AG04449 (cell line): ENCODE measurements at regions not wholly inside any gene's neighbourhood (a gene's known extent, or its start where the extent isn't known, plus 50 kb on each side); places are given as distances from the start of the nearest gene placed in this dataset.

Source experiments
- CTCF ChIA-PET: fragments of 350-600 bp; formaldehyde crosslinking; extraction: SDS; loops from one replicate; lab custom pipeline; 2021; ENCODE audit warnings: antibody characterized with exemption; lab: Yijun Ruan, JAX
- POLR2A ChIA-PET: fragments of 400-600, 350-600 bp; formaldehyde crosslinking; extraction: SDS; loops from one replicate; lab custom pipeline; 2020; ENCODE audit warnings: antibody characterized with exemption, inconsistent platforms; lab: Yijun Ruan, JAX
- DNase-seq: peaks from one replicate; pipeline ENCODE4 v3.0.0-alpha.2; 2010; ENCODE audit warnings: low read depth, low spot score
- H3K4me3 ChIP-seq: 2 replicates; pipeline ENCODE4 v1.5.1; 2011; ENCODE audit warnings: low read depth, mild to moderate bottlenecking, control low read depth, low read length
- TF ChIP-seq, protein P1 (sequence below): IDR thresholded peaks from one replicate; pipeline ENCODE4 v1.5.1; 2011; ENCODE audit warnings: mild to moderate bottlenecking, moderate library complexity, low read length, control low read depth, inconsistent platforms; ENCODE audit not compliant: insufficient read depth; ENCODE audit errors: missing control alignments

DNA sequence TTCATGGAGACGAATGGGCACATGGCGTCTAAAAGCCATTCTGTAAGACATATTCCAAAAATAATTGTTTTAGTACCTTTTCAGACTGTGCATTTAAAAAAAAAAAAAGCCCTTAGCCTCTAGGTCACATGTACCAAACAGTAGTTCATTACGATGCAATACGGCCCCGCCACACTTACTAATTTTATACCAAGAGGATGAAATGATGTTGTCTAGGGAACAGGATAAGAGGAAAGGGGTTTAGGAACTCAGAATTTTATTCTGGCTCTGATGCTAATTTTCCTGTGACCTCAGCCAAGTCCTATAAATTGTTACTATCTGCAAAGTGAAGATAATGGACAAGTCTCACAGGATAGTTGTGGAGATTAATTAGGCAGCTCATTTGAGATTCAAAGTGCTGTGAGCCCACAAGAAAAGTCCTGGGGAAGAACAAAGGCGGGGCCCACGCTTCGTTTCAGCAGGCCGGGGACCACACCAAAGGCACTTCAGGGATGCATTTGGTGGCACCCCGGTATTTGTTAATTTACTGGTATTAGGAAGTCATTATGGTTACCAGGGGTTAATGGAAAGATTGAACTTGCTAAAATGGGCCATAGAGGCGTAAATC is 511.1 kb downstream of the IRS2 start:
- POLR2A ChIA-PET, result no interaction called here
- CTCF ChIA-PET, result no interaction called here
- DNase-seq, result no peak
- TF ChIP-seq, protein P1, sequence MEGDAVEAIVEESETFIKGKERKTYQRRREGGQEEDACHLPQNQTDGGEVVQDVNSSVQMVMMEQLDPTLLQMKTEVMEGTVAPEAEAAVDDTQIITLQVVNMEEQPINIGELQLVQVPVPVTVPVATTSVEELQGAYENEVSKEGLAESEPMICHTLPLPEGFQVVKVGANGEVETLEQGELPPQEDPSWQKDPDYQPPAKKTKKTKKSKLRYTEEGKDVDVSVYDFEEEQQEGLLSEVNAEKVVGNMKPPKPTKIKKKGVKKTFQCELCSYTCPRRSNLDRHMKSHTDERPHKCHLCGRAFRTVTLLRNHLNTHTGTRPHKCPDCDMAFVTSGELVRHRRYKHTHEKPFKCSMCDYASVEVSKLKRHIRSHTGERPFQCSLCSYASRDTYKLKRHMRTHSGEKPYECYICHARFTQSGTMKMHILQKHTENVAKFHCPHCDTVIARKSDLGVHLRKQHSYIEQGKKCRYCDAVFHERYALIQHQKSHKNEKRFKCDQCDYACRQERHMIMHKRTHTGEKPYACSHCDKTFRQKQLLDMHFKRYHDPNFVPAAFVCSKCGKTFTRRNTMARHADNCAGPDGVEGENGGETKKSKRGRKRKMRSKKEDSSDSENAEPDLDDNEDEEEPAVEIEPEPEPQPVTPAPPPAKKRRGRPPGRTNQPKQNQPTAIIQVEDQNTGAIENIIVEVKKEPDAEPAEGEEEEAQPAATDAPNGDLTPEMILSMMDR, result no peak
- no peak overlapping the region for H3K4me3 ChIP-seq

DNA sequence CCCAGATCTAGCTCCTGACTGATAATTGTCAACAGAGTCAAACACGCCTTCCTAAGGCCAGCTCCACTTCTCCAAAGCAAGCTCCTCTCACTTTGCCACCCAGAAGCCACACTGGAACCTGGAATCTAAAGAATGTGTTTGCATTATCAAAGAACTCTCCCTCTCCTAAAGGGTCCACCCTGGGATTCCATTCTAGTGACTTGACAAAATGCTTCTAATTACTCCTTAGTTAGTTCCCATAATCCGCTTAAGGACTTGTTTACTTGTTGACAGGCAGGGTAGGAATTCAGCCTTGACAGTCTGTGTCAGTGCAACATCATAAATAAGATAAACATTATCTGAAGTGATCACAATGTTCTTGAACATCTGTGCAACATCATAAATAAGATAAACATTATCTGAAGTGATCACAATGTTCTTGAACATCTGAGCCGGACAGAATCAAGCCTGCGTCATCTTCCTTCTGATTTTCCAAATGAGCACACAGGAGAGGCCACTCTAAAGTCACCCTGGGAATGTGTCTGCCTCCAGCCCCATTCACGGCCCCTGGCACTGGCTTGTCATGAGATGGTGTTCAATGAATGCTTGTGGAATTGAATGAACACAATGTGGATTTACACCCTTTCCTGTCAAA is 512.1 kb downstream of the IRS2 start:
- CTCF ChIA-PET, result no interaction called here
- no peak overlapping the region for H3K4me3 ChIP-seq
- TF ChIP-seq, protein P1, result no peak
- POLR2A ChIA-PET, result interaction anchor here (1.5 kb wide), 1 partner anchor 17 kb away, joined by 4 read pairs; no protein-coding TSS in a partner anchor
- DNase-seq, result no peak

DNA sequence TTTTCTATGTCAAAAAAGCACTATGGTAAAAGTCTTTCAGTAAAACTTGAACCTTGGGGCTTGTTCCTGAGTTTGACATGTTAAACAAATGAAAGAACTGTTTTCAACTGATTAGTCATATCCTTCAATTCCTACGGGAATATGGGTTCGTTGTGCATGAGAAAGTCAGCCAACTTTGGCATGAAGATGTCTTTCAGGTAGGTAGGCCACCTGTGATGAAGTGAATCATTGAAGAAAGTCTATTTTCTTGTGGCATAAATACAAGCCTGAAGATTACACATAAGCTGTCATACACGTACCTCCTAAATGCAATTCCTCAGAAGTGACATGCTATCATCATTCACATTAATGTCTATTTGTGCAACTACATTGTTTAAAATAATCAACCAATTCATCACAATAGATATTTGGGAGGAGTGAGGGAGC is 513.0 kb downstream of the IRS2 start:
- ChIA-PET POLR2A (interaction anchor here (1.5 kb wide), 1 partner anchor 17 kb away, joined by 4 read pairs; no protein-coding TSS in a partner anchor), CTCF (interaction anchor here (1.6 kb wide), 1 partner anchor 9 kb away, joined by 4 read pairs; no protein-coding TSS in a partner anchor)
- H3K4me3 ChIP-seq, result no peak overlapping the region
- TF ChIP-seq, protein P1, result no peak
- no peak for DNase-seq

DNA sequence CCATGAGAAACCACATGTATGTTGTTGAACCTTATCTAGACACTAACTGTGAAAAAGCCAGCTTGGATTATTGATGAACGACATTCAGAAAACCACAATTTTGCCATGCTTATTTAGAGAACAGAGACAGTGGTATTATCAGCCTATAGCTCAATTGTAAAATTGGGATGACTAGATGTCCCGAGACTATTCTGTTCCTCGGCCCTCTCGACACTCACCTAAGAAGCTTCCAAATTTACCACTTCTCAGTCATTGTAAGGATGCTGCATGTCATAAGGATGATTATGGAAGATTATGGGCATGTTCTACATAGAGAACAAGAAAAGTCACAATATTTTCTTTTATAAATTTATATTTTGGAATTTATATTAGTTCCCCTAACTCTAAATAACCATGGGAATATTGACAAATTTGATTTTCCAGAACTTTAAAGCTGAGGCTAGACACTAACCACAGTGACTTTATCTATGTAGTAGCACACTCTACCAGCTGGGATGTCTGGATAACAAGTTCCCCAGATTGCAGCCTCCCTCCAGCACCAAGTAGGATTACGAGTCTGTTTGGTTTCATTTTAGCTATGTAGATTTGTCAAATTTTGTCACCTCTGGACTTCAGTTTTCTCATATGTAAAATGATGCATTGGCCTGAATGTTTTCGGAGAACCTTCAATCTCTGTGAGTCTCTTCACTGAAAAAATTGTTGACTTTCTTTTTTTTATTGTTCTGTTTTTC is 513.6 kb downstream of the IRS2 start:
- ChIA-PET POLR2A (interaction anchor here (1.5 kb wide), 1 partner anchor 16 kb away, joined by 4 read pairs; no protein-coding TSS in a partner anchor), CTCF (interaction anchor here (1.4 to 1.6 kb wide), 3 partner anchors 9 to 27 kb away, joined by 3 to 5 read pairs (median 4); no protein-coding TSS in a partner anchor)
- no peak for DNase-seq
- no peak overlapping the region for H3K4me3 ChIP-seq
- TF ChIP-seq, protein P1, result no peak

DNA sequence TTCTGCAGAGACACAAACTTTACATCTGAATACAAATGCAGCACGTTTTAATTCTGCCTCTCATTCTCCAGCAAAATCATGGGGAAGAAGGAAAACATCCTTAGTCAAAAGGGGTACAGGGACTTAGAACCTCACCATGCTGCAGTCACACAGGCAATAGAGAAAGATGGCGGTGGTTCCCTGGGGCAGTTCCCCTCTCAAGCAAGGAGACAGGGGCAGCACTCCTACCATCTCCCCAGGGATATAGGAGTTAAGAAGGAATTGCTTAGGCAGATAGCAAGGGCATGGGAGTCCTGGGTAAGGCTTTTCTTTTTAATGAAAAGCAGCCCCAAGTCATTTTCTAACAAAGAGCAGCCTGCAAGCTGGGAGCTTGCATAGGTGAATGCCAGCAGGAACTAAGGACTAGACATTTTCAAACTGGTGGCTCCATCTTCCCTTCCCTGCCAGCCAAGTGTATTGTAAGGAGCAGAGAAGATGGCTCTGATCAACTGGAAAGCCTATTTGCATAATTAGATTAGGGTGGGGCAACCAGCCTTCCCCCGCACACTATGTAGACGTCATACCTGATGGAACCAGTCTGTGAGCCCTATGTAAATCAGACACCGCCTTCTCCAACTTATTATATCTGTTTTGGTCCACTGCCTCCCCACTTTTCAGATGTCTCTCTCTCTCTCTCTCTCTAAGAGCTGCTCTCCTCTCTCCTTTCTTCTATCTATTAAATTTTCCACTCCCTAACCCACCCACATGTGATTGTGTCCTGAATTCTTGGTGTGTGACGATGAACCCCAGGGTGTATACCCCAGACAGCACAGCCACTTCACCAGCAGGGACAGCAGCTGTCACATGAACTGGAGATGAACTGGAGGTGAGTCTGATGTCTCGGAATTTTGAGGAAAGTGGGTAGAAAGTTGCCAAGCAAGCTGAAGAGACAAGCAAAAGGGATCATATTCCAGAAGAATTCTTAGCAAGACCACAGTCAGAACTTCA is 514.5 kb downstream of the IRS2 start:
- no peak for DNase-seq
- TF ChIP-seq, protein P1, result no peak
- POLR2A ChIA-PET, result no interaction called here
- H3K4me3 ChIP-seq, result no peak overlapping the region
- CTCF ChIA-PET, result interaction anchor here (1.4 to 1.6 kb wide), 3 partner anchors 8 to 26 kb away, joined by 3 to 5 read pairs (median 4); no protein-coding TSS in a partner anchor
